ENCODE measurements at regions not wholly inside any gene's neighbourhood (a gene's known extent, or its start where the extent isn't known, plus 50 kb on each side); places are given as distances from the start of the nearest gene placed in this dataset.

GRCh38 chr1:68294367-68295066 lies 62.2 kb upstream of the WLS start:
- Histone ChIP-seq H3K4me1 (ENCODE audit: insufficient read depth, low read length, poor library complexity, severe bottlenecking) (no peaks in the 10 kb centered on the region), H3K9me3 (ENCODE audit: insufficient read depth, low read depth, low read length) (no peaks in the 10 kb centered on the region), H3K79me2 (ENCODE audit: insufficient read depth, low read length) (no peaks in the 10 kb centered on the region), H3K27me3 (ENCODE audit: insufficient read depth, low read length, poor library complexity, severe bottlenecking) (no peaks in the 10 kb centered on the region), H4K20me1 (ENCODE audit: insufficient read depth, low read length, poor library complexity, severe bottlenecking) (no peaks in the 10 kb centered on the region), H3K4me3 (ENCODE audit: low read length, poor library complexity, severe bottlenecking) (no peak overlapping the region), H3K4me2 (ENCODE audit: low read depth, low read length, poor library complexity, severe bottlenecking) (no peak overlapping the region), H3F3A (ENCODE audit: low read depth) (no peaks in the 10 kb centered on the region), H2AFZ (ENCODE audit: low read length) (no peak overlapping the region), H3K9ac (ENCODE audit: low read depth, low read length, poor library complexity, severe bottlenecking) (no peak overlapping the region), H3K36me3 (ENCODE audit: insufficient read depth, low read length) (no peaks in the 10 kb centered on the region), H3K9me2 (replicated peaks; ENCODE audit: low read depth, low read length) (no peaks in the 10 kb centered on the region)
- TF ChIP-seq EZH2phosphoT487 (IDR thresholded peaks at IDR 0.05; ENCODE audit: borderline replicate concordance) (no peak), CTCF (conservative IDR thresholded peaks at IDR 0.05; ENCODE audit: low read length) (no peak)

- no peaks in the 10 kb centered on the region for H3K4me1 ChIP-seq (ENCODE audit: insufficient read depth, low read length, poor library complexity, severe bottlenecking)
- TF ChIP-seq CTCF (conservative IDR thresholded peaks at IDR 0.05; ENCODE audit: low read length): no peak
- TF ChIP-seq EZH2phosphoT487 (IDR thresholded peaks at IDR 0.05; ENCODE audit: borderline replicate concordance): no peak
- H3K4me3 ChIP-seq (ENCODE audit: low read length, poor library complexity, severe bottlenecking): no peak overlapping the region
- no peaks in the 10 kb centered on the region for H3K9me2 ChIP-seq (replicated peaks; ENCODE audit: low read depth, low read length)
- no peak overlapping the region for H2AFZ ChIP-seq (ENCODE audit: low read length)
- no peaks in the 10 kb centered on the region for H3K27me3 ChIP-seq (ENCODE audit: insufficient read depth, low read length, poor library complexity, severe bottlenecking)
- H3K9me3 ChIP-seq (ENCODE audit: insufficient read depth, low read depth, low read length): no peaks in the 10 kb centered on the region
- H3K36me3 ChIP-seq (ENCODE audit: insufficient read depth, low read length): no peaks in the 10 kb centered on the region
- H3K9ac ChIP-seq (ENCODE audit: low read depth, low read length, poor library complexity, severe bottlenecking): no peak overlapping the region
- no peaks in the 10 kb centered on the region for H3F3A ChIP-seq (ENCODE audit: low read depth)
- H4K20me1 ChIP-seq (ENCODE audit: insufficient read depth, low read length, poor library complexity, severe bottlenecking): no peaks in the 10 kb centered on the region
- no peaks in the 10 kb centered on the region for H3K79me2 ChIP-seq (ENCODE audit: insufficient read depth, low read length)
- no peak overlapping the region for H3K4me2 ChIP-seq (ENCODE audit: low read depth, low read length, poor library complexity, severe bottlenecking)
These were observed 61.5 kb upstream of the WLS start for GRCh38 chr1:68293609-68294366.

- Histone ChIP-seq H3K9ac (ENCODE audit: low read depth, low read length, poor library complexity, severe bottlenecking) (no peak overlapping the region), H4K20me1 (ENCODE audit: insufficient read depth, low read length, poor library complexity, severe bottlenecking) (no peaks in the 10 kb centered on the region), H3K9me3 (ENCODE audit: insufficient read depth, low read depth, low read length) (no peaks in the 10 kb centered on the region), H3K79me2 (ENCODE audit: insufficient read depth, low read length) (no peaks in the 10 kb centered on the region), H3K36me3 (ENCODE audit: insufficient read depth, low read length) (no peaks in the 10 kb centered on the region), H3K4me1 (ENCODE audit: insufficient read depth, low read length, poor library complexity, severe bottlenecking) (no peaks in the 10 kb centered on the region), H2AFZ (ENCODE audit: low read length) (no peak overlapping the region), H3K27me3 (ENCODE audit: insufficient read depth, low read length, poor library complexity, severe bottlenecking) (no peaks in the 10 kb centered on the region), H3K4me2 (ENCODE audit: low read depth, low read length, poor library complexity, severe bottlenecking) (no peak overlapping the region), H3K9me2 (replicated peaks; ENCODE audit: low read depth, low read length) (no peaks in the 10 kb centered on the region), H3F3A (ENCODE audit: low read depth) (no peaks in the 10 kb centered on the region), H3K4me3 (ENCODE audit: low read length, poor library complexity, severe bottlenecking) (no peak overlapping the region)
- no peak for TF ChIP-seq CTCF (conservative IDR thresholded peaks at IDR 0.05; ENCODE audit: low read length)
These were observed 60.8 kb upstream of the WLS start for GRCh38 chr1:68293122-68293521.
